Transverse colon (tissue), 3 donors: ENCODE measurements at regions not wholly inside any gene's neighbourhood (a gene's known extent, or its start where the extent isn't known, plus 50 kb on each side); places are given as distances from the start of the nearest gene placed in this dataset.

Experiments used
- CTCF ChIP-seq, 5 experiments: fragments of 200-600 bp in 3 of 5; fragments of 450-650 bp in 2 of 5; sonication (generic) in 3 of 5; IDR thresholded peaks; 1 replicate in 2 of 5; 2 replicates in 3 of 5; pipeline ENCODE4 v1.5.1; 2016 to 2017; ENCODE audit warnings: antibody characterized with exemption in 5 of 5, inconsistent platforms in 3 of 5, mild to moderate bottlenecking in 2 of 5, moderate library complexity in 1 of 5
- EP300 ChIP-seq: sonication (generic); formaldehyde crosslinking; IDR thresholded peaks from one replicate; pipeline ENCODE4 v1.6.1; 2017; ENCODE audit warnings: antibody characterized with exemption, low read depth

- TF ChIP-seq CTCF (IDR thresholded peaks at IDR 0.05) (no peak), EP300 (no peak)
Measured at GRCh38 chr17:65407017-65407416, 154.4 kb downstream of the AXIN2 start.
